Neuronal stem cell (in vitro differentiated cells): ENCODE measurements at regions not wholly inside any gene's neighbourhood (a gene's known extent, or its start where the extent isn't known, plus 50 kb on each side); places are given as distances from the start of the nearest gene placed in this dataset.

ENCODE experiments used
- DNase-seq: peaks from one replicate; pipeline ENCODE4 v3.0.0-alpha.2; 2013; ENCODE audit warnings: low spot score
- H2AFZ ChIP-seq: one replicate; pipeline ENCODE4 v1.6.1; 2013; ENCODE audit warnings: mild to moderate bottlenecking, low read length, inconsistent platforms
- H2AK5ac ChIP-seq: 2 replicates; pipeline ENCODE4 v1.6.1; 2013; ENCODE audit warnings: low read depth, mild to moderate bottlenecking, inconsistent platforms, low read length, moderate library complexity, mixed read lengths
- H2BK120ac ChIP-seq: 2 replicates; pipeline ENCODE4 v1.6.1; 2013; ENCODE audit warnings: low read depth, mild to moderate bottlenecking, inconsistent platforms, low read length, moderate library complexity, mixed read lengths
- H2BK12ac ChIP-seq: one replicate; pipeline ENCODE4 v1.6.1; 2013; ENCODE audit warnings: low read length, inconsistent platforms
- H2BK15ac ChIP-seq: 2 replicates; pipeline ENCODE4 v1.6.1; 2013; ENCODE audit warnings: mild to moderate bottlenecking, low read length, inconsistent platforms, mixed read lengths
- H2BK5ac ChIP-seq: one replicate; pipeline ENCODE4 v1.6.1; 2013; ENCODE audit warnings: inconsistent platforms, mild to moderate bottlenecking, low read length, moderate library complexity
- H3K14ac ChIP-seq: one replicate; pipeline ENCODE4 v1.6.1; 2013; ENCODE audit warnings: low read length, inconsistent platforms
- H3K18ac ChIP-seq: 2 replicates; pipeline ENCODE4 v1.6.1; 2013; ENCODE audit warnings: low read length, inconsistent platforms
- H3K23ac ChIP-seq: 2 replicates; pipeline ENCODE4 v1.6.1; 2013; ENCODE audit warnings: low read depth, mild to moderate bottlenecking, mixed read lengths, low read length, inconsistent platforms; ENCODE audit not compliant: poor library complexity
- H3K27ac ChIP-seq: replicated peaks from 3 replicates; pipeline ENCODE4 v1.5.1; 2013; ENCODE audit warnings: low read length, inconsistent platforms
- H3K27me3 ChIP-seq, 3 experiments: 2 replicates each; pipeline ENCODE4 v1.6.1; 2013; ENCODE audit warnings: low read length in 3 of 3, mild to moderate bottlenecking in 2 of 3, inconsistent platforms in 1 of 3, low read depth in 1 of 3, mixed read lengths in 1 of 3, moderate library complexity in 1 of 3; ENCODE audit not compliant: control insufficient read depth in 3 of 3, insufficient read depth in 3 of 3
- H3K36me3 ChIP-seq, 2 donors: replicated peaks in 1 of 2; 2 replicates each; pipeline ENCODE4 v1.6.1; 2013; ENCODE audit warnings: low read length in 2 of 2; ENCODE audit not compliant: control insufficient read depth in 2 of 2, insufficient read depth in 2 of 2
- H3K4ac ChIP-seq: 2 replicates; pipeline ENCODE4 v1.6.1; 2013; ENCODE audit warnings: inconsistent platforms, mild to moderate bottlenecking, low read length, moderate library complexity
- H3K4me1 ChIP-seq, 2 donors: 1 replicate in 1 of 2; 2 replicates in 1 of 2; pipeline ENCODE4 v1.6.1; 2013; ENCODE audit warnings: low read length in 2 of 2, low read depth in 1 of 2; ENCODE audit not compliant: control insufficient read depth in 2 of 2, insufficient read depth in 1 of 2
- H3K4me2 ChIP-seq: one replicate; pipeline ENCODE4 v1.6.1; 2013; ENCODE audit warnings: mild to moderate bottlenecking, low read length, inconsistent platforms; ENCODE audit not compliant: insufficient read depth, poor library complexity, severe bottlenecking
- H3K4me3 ChIP-seq, 2 donors: 2 replicates each; pipeline ENCODE4 v1.5.1; 2013; ENCODE audit warnings: low read length in 2 of 2, mild to moderate bottlenecking in 2 of 2, inconsistent platforms in 1 of 2, moderate library complexity in 1 of 2
- H3K79me1 ChIP-seq: one replicate; pipeline ENCODE4 v1.6.1; 2013; ENCODE audit warnings: low read depth, mild to moderate bottlenecking, inconsistent platforms, low read length, moderate library complexity
- H3K9ac ChIP-seq: one replicate; pipeline ENCODE4 v1.6.1; 2013; ENCODE audit warnings: mild to moderate bottlenecking, low read depth, low read length, inconsistent platforms; ENCODE audit not compliant: poor library complexity
- H3K9me3 ChIP-seq, 2 donors: replicated peaks in 1 of 2; 2 replicates each; pipeline versions ENCODE3 to v1.6.1; 2013; ENCODE audit warnings: low read length in 2 of 2, mild to moderate bottlenecking in 2 of 2, inconsistent platforms in 1 of 2, low read depth in 1 of 2, mixed read lengths in 1 of 2, moderate library complexity in 1 of 2; ENCODE audit not compliant: control insufficient read depth in 2 of 2, insufficient read depth in 1 of 2
- H4K8ac ChIP-seq: one replicate; pipeline ENCODE4 v1.6.1; 2013; ENCODE audit warnings: low read depth, mild to moderate bottlenecking, inconsistent platforms, low read length, moderate library complexity
- H4K91ac ChIP-seq: one replicate; pipeline ENCODE4 v1.6.1; 2013; ENCODE audit warnings: low read length, low read depth, mild to moderate bottlenecking, inconsistent platforms; ENCODE audit not compliant: poor library complexity
- WGBS, 2 donors: extraction: QIAGEN DNeasy Blood & Tissue Kit; methylation state at CpG; one replicate each; pipeline ENCODE4 v1.1.7; 2013; ENCODE audit warnings: missing lambda C conversion rate in 2 of 2, mixed read lengths in 1 of 2; ENCODE audit not compliant: insufficient read length in 2 of 2, insufficient replicate concordance in 1 of 2; ENCODE audit errors: extremely low coverage in 2 of 2; 5-methylcytosine and 5-hydroxymethylcytosine counted together

DNA sequence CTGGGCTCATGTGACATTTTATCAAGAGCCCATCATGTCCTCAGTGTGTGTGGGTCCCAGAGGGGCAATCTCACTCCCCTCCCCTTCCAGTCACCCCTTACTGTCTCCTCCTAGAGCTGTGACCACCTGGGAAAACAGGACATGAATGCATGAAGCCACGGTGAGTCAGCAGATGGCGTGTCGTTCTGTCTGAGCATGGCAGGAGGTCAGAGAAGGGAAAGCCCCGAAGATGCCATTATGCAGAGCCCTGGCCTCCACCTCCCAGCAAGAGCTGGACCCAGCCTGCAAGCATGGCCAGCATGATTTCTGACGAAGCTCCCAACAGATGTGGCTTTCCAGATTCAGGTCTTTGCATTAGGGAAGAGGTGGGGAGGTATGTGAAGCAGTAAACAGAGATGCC is 118.5 kb downstream of the TLE3 start:
- Histone ChIP-seq H2AK5ac (no peak overlapping the region), H2BK12ac (no peak overlapping the region), H3K4me2 (no peak overlapping the region), H3K36me3 (no peaks in the 10 kb centered on the region), H3K9ac (no peak overlapping the region), H3K9me3 (no peaks in the 10 kb centered on the region), H2BK15ac (no peak overlapping the region), H3K79me1 (peaks cover 1% of the 10 kb centered on the region), H3K4me3 (no peak overlapping the region), H3K27ac (no peak overlapping the region), H4K8ac (no peak overlapping the region), H2BK120ac (no peak overlapping the region), H3K4me1 (no peaks in the 10 kb centered on the region), H3K4ac (no peak overlapping the region), H2BK5ac (no peak overlapping the region), H3K18ac (no peak overlapping the region), H3K23ac (no peak overlapping the region), H3K27me3 (peaks cover 0 to 9% (median 2%) of the 10 kb centered on the region in 3 experiments), H3K14ac (no peak overlapping the region), H2AFZ (no peak overlapping the region), H4K91ac (no peak overlapping the region)
- no peak for DNase-seq
- WGBS, 2 donors = no CpG with 5 or more reads among the region's 5 CpGs

DNA sequence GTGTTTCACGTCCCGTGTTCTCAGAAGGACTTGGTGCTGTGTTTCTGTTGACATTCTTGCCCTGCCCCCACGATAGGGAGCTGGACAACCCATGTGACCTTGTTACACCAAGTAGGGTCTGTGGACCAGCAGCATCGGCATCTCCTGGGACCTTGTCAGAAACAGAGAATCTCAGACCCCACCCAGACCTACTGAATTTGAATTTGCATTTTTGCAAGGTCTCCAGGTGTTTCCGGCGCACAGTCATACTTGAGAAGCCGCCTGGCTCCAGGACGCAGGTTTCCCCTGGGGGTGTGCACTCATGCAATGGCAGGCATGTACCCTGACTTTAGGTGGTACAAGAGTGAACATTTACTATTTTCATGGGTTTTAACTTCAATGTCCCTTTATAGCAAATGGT is 117.9 kb downstream of the TLE3 start:
- Histone ChIP-seq H3K23ac (no peak overlapping the region), H3K9me3 (no peaks in the 10 kb centered on the region), H3K9ac (no peak overlapping the region), H3K27ac (no peak overlapping the region), H3K4me3 (no peak overlapping the region), H3K27me3 (peaks cover 0 to 12% (median 2%) of the 10 kb centered on the region in 3 experiments), H3K36me3 (no peaks in the 10 kb centered on the region), H3K79me1 (peaks cover 1% of the 10 kb centered on the region), H2AK5ac (no peak overlapping the region), H4K8ac (no peak overlapping the region), H3K4me2 (no peak overlapping the region), H2BK15ac (no peak overlapping the region), H2BK120ac (no peak overlapping the region), H3K14ac (no peak overlapping the region), H2BK5ac (no peak overlapping the region), H3K4me1 (no peaks in the 10 kb centered on the region), H3K18ac (no peak overlapping the region), H3K4ac (no peak overlapping the region), H4K91ac (no peak overlapping the region), H2AFZ (no peak overlapping the region), H2BK12ac (no peak overlapping the region)
- DNase-seq = no peak
- WGBS, 2 donors = no CpG with 5 or more reads among the region's 8 CpGs

DNA sequence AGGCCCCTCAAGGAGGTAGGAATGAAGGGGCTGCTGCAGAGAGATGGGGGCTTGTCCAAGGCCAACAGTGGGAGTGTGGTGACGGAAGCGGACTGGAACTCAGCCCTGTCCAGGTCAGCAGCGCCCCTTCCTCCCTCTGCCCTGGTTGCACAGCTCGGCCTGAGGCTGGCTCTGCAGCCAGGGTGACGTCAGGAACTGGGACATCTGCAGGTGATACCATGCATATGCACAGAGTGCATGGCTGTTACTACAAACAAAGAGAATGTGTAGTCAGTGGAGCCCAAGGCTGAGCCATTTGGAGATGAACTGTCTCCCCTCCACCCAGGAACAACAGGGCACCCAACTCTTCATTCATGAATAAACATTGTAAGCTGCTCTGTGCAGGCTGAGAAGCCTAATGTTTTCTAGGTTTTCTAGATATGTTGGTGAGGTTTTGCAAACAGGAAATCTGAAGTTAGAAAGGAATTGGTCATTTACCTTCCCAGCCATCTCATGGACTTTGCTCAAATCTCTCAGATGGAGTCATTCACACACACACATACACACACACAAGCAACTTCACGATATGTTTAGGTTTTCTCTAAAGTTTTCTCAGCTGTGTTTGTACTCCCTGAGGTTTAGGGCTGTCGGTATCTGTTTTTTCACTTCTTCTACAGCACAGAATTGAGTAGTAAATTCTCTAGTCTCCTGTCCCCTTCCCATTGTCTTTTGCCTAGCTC is 117.2 kb downstream of the TLE3 start:
- Histone ChIP-seq H2AFZ (no peak overlapping the region), H3K9ac (no peak overlapping the region), H3K4ac (no peak overlapping the region), H2AK5ac (no peak overlapping the region), H3K4me1 (no peaks in the 10 kb centered on the region), H4K91ac (no peak overlapping the region), H3K4me3 (no peak overlapping the region), H2BK120ac (no peak overlapping the region), H3K4me2 (no peak overlapping the region), H2BK5ac (no peak overlapping the region), H3K14ac (no peak overlapping the region), H4K8ac (no peak overlapping the region), H2BK15ac (no peak overlapping the region), H3K9me3 (no peaks in the 10 kb centered on the region), H2BK12ac (no peak overlapping the region), H3K36me3 (no peaks in the 10 kb centered on the region), H3K27ac (no peak overlapping the region), H3K18ac (no peak overlapping the region), H3K23ac (no peak overlapping the region), H3K79me1 (peaks cover 1% of the 10 kb centered on the region), H3K27me3 (peaks cover 0 to 12% (median 2%) of the 10 kb centered on the region in 3 experiments)
- no CpG with 5 or more reads among the region's 7 CpGs for WGBS, 2 donors
- DNase-seq = no peak

DNA sequence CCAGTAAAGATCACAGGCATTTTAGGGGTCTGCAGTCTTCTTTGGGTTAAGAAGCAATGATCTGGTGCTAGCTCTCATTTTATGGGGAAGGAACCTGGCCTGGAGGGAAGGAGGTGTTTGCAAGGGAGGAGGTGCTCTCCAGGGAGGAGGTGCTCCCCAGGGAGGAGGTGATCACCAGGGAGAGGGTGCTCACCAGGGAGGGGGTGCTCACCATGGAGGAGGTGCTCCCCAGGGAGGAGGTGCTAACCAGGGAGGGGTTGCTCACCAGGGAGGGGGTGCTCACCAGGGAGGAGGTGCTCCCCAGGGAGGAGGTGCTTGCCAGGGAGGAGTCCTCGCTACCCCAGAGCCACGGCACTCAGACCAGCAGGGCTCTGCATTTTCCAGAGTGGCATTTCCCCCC is 115.7 kb downstream of the TLE3 start:
- H3K23ac ChIP-seq = no peak overlapping the region
- peak overlapping the region; percentile 42 for H3K14ac ChIP-seq
- no peak overlapping the region for H4K8ac ChIP-seq
- no peaks in the 10 kb centered on the region for H3K36me3 ChIP-seq
- H2BK120ac ChIP-seq = no peak overlapping the region
- no peak overlapping the region for H3K18ac ChIP-seq
- peak overlapping the region; percentile 65 for H2BK15ac ChIP-seq
- WGBS, 2 donors = no CpG with 5 or more reads among the region's 2 CpGs
- no peak for DNase-seq
- no peaks in the 10 kb centered on the region for H3K79me1 ChIP-seq
- no peak overlapping the region for H2BK12ac ChIP-seq
- H3K9me3 ChIP-seq = no peaks in the 10 kb centered on the region
- H3K27ac ChIP-seq = no peak overlapping the region
- H3K4ac ChIP-seq = no peak overlapping the region
- H2AK5ac ChIP-seq = no peak overlapping the region
- no peak overlapping the region for H3K4me3 ChIP-seq
- H3K9ac ChIP-seq = no peak overlapping the region
- peaks cover 0 to 7% of the 10 kb centered on the region in 2 donors for H3K4me1 ChIP-seq
- H2BK5ac ChIP-seq = no peak overlapping the region
- H3K27me3 ChIP-seq = peaks cover 0 to 15% (median 2%) of the 10 kb centered on the region in 3 experiments
- H2AFZ ChIP-seq = no peak overlapping the region
- H3K4me2 ChIP-seq = no peak overlapping the region
- H4K91ac ChIP-seq = no peak overlapping the region
